ENCODE measurements at regions not wholly inside any gene's neighbourhood (a gene's known extent, or its start where the extent isn't known, plus 50 kb on each side); places are given as distances from the start of the nearest gene placed in this dataset.

GRCh38 chr2:4838626-4839025, 853.6 kb upstream of the SOX11 start:
- DNase-seq (ENCODE audit: low read depth, low spot score), result no peak

GRCh38 chr2:4840791-4841190, 851.4 kb upstream of the SOX11 start:
- no peak for DNase-seq (ENCODE audit: low read depth, low spot score)

GRCh38 chr2:4844881-4845280, 847.3 kb upstream of the SOX11 start:
- no peak for DNase-seq (ENCODE audit: low read depth, low spot score)

- no peak for DNase-seq (ENCODE audit: low read depth, low spot score)
Observed at GRCh38 chr2:4862031-4862430, 830.2 kb upstream of the SOX11 start.

GRCh38 chr2:4866198-4866597, 826.0 kb upstream of the SOX11 start:
- DNase-seq (ENCODE audit: low read depth, low spot score), result no peak

- no peak for DNase-seq (ENCODE audit: low read depth, low spot score)
Observed at GRCh38 chr2:4868466-4868865, 823.7 kb upstream of the SOX11 start.

- DNase-seq (ENCODE audit: low read depth, low spot score), result no peak
Observed at GRCh38 chr2:4869154-4869553, 823.0 kb upstream of the SOX11 start.

- no peak for DNase-seq (ENCODE audit: low read depth, low spot score)
Observed at GRCh38 chr2:4873364-4873763, 818.8 kb upstream of the SOX11 start.

GRCh38 chr2:4873876-4874593, 818.1 kb upstream of the SOX11 start:
- DNase-seq (ENCODE audit: low read depth, low spot score), result no peak

GRCh38 chr2:4882421-4882820, 809.8 kb upstream of the SOX11 start:
- DNase-seq (ENCODE audit: low read depth, low spot score), result no peak

- no peak for DNase-seq (ENCODE audit: low read depth, low spot score)
Observed at GRCh38 chr2:4882941-4883340, 809.2 kb upstream of the SOX11 start.

GRCh38 chr2:4883375-4883774, 808.8 kb upstream of the SOX11 start:
- no peak for DNase-seq (ENCODE audit: low read depth, low spot score)

GRCh38 chr2:4884117-4884571, 808.0 kb upstream of the SOX11 start:
- no peak for DNase-seq (ENCODE audit: low read depth, low spot score)

GRCh38 chr2:4891394-4891793, 800.8 kb upstream of the SOX11 start:
- DNase-seq (ENCODE audit: low read depth, low spot score), result no peak

GRCh38 chr2:4895371-4895770, 796.8 kb upstream of the SOX11 start:
- DNase-seq (ENCODE audit: low read depth, low spot score), result no peak

- DNase-seq (ENCODE audit: low read depth, low spot score), result no peak
Observed at GRCh38 chr2:4898706-4899105, 793.5 kb upstream of the SOX11 start.

- no peak for DNase-seq (ENCODE audit: low read depth, low spot score)
Observed at GRCh38 chr2:4900242-4900641, 791.9 kb upstream of the SOX11 start.

GRCh38 chr2:4900861-4901770, 791.1 kb upstream of the SOX11 start:
- DNase-seq (ENCODE audit: low read depth, low spot score), result no peak

GRCh38 chr2:4903656-4904348, 788.4 kb upstream of the SOX11 start:
- DNase-seq (ENCODE audit: low read depth, low spot score), result no peak

- no peak for DNase-seq (ENCODE audit: low read depth, low spot score)
Observed at GRCh38 chr2:4908461-4908860, 783.7 kb upstream of the SOX11 start.

GRCh38 chr2:4909346-4910009, 782.7 kb upstream of the SOX11 start:
- DNase-seq (ENCODE audit: low read depth, low spot score), result no peak

- no peak for DNase-seq (ENCODE audit: low read depth, low spot score)
Observed at GRCh38 chr2:4914036-4914435, 778.1 kb upstream of the SOX11 start.

Data from iPS DF 19.7 (cell line).